Mesenchymal stem cell (in vitro differentiated cells and primary cell): ENCODE measurements at regions not wholly inside any gene's neighbourhood (a gene's known extent, or its start where the extent isn't known, plus 50 kb on each side); places are given as distances from the start of the nearest gene placed in this dataset.
A peak's percentile ranks its signal among the peaks of the same experiment; 100 is the strongest.
"Not testable (repeated sequence)": the region's sequence is repeated elsewhere in the genome, so short reads cannot be mapped to it uniquely, and the experiment has no call there.

ENCODE experiments used
- DNase-seq: peaks from one replicate; pipeline ENCODE4 v3.0.0-alpha.2; 2013
- H2AFZ ChIP-seq: one replicate; pipeline ENCODE4 v1.6.1; 2013; ENCODE audit warnings: low read depth, mild to moderate bottlenecking, control low read depth, inconsistent platforms, low read length, moderate library complexity
- H2AK5ac ChIP-seq: 2 replicates; pipeline ENCODE4 v1.6.1; 2013; ENCODE audit warnings: low read length, moderate library complexity, mild to moderate bottlenecking, inconsistent platforms; ENCODE audit not compliant: severe bottlenecking
- H2BK120ac ChIP-seq: one replicate; pipeline ENCODE4 v1.6.1; 2013; ENCODE audit warnings: low read depth, mild to moderate bottlenecking, inconsistent platforms, low read length, moderate library complexity
- H2BK12ac ChIP-seq, 2 experiments: one replicate each; pipeline ENCODE4 v1.6.1; 2013; ENCODE audit warnings: inconsistent platforms in 2 of 2, low read length in 2 of 2, mild to moderate bottlenecking in 2 of 2, moderate library complexity in 2 of 2, control low read depth in 1 of 2
- H2BK15ac ChIP-seq: one replicate; pipeline ENCODE4 v1.6.1; 2013; ENCODE audit warnings: mild to moderate bottlenecking, low read depth, inconsistent platforms; ENCODE audit not compliant: poor library complexity, severe bottlenecking
- H2BK5ac ChIP-seq: 2 replicates; pipeline ENCODE4 v1.6.1; 2013; ENCODE audit warnings: low read depth, mild to moderate bottlenecking, low read length, control low read depth, inconsistent platforms; ENCODE audit not compliant: poor library complexity, severe bottlenecking
- H3K14ac ChIP-seq, 2 experiments: one replicate each; pipeline ENCODE4 v1.6.1; 2013; ENCODE audit warnings: inconsistent platforms in 2 of 2, low read length in 2 of 2, control low read depth in 1 of 2, mild to moderate bottlenecking in 1 of 2, moderate library complexity in 1 of 2
- H3K18ac ChIP-seq, 2 experiments: one replicate each; pipeline ENCODE4 v1.6.1; 2013; ENCODE audit warnings: inconsistent platforms in 2 of 2, low read length in 2 of 2, control low read depth in 1 of 2, low read depth in 1 of 2, mild to moderate bottlenecking in 1 of 2
- H3K23ac ChIP-seq, 2 experiments: one replicate each; pipeline ENCODE4 v1.6.1; 2013; ENCODE audit warnings: inconsistent platforms in 2 of 2, low read length in 2 of 2, mild to moderate bottlenecking in 2 of 2, moderate library complexity in 2 of 2, control low read depth in 1 of 2
- H3K27ac ChIP-seq: 2 replicates; pipeline ENCODE4 v1.5.1; 2013; ENCODE audit warnings: mild to moderate bottlenecking, moderate library complexity, low read length, control low read depth, inconsistent platforms; ENCODE audit not compliant: poor library complexity, severe bottlenecking
- H3K27me3 ChIP-seq, 2 experiments: 2 replicates each; pipeline versions ENCODE4 v1.6.1 to v1.7.0; 2013; ENCODE audit warnings: low read length in 2 of 2, mild to moderate bottlenecking in 2 of 2, moderate library complexity in 2 of 2, control low read depth in 1 of 2, inconsistent platforms in 1 of 2; ENCODE audit not compliant: control insufficient read depth in 1 of 2, insufficient read depth in 1 of 2
- H3K36me3 ChIP-seq, 2 experiments: 2 replicates each; pipeline versions ENCODE4 v1.6.1 to v1.7.0; 2013; ENCODE audit warnings: low read length in 2 of 2, control low read depth in 1 of 2, inconsistent platforms in 1 of 2, low read depth in 1 of 2, mild to moderate bottlenecking in 1 of 2; ENCODE audit not compliant: insufficient read depth in 2 of 2, control insufficient read depth in 1 of 2
- H3K4ac ChIP-seq, 2 experiments: one replicate each; pipeline ENCODE4 v1.6.1; 2013; ENCODE audit warnings: inconsistent platforms in 2 of 2, low read length in 2 of 2, mild to moderate bottlenecking in 2 of 2, moderate library complexity in 2 of 2, control low read depth in 1 of 2, low read depth in 1 of 2
- H3K4me1 ChIP-seq: 2 replicates; pipeline ENCODE4 v1.6.1; 2013; ENCODE audit warnings: low read depth, low read length, control low read depth; ENCODE audit not compliant: control insufficient read depth, insufficient read depth
- H3K4me2 ChIP-seq: 2 replicates; pipeline ENCODE4 v1.6.1; 2013; ENCODE audit warnings: low read length, mild to moderate bottlenecking, inconsistent platforms; ENCODE audit not compliant: poor library complexity, severe bottlenecking
- H3K4me3 ChIP-seq, 2 experiments: 2 replicates each; pipeline versions ENCODE4 v1.5.1 to v1.7.0; 2013; ENCODE audit warnings: low read length in 2 of 2, mild to moderate bottlenecking in 2 of 2, control low read depth in 1 of 2, low read depth in 1 of 2; ENCODE audit not compliant: insufficient read depth in 1 of 2
- H3K79me1 ChIP-seq: replicated peaks from 2 replicates; pipeline ENCODE4 v1.6.1; 2013; ENCODE audit warnings: mild to moderate bottlenecking, control low read depth, low read length, inconsistent platforms; ENCODE audit not compliant: poor library complexity, severe bottlenecking
- H3K9ac ChIP-seq: 2 replicates; pipeline ENCODE4 v1.7.0; 2013; ENCODE audit warnings: mild to moderate bottlenecking, low read length, moderate library complexity
- H3K9me3 ChIP-seq: 2 replicates; pipeline ENCODE4 v1.7.0; 2013; ENCODE audit warnings: mild to moderate bottlenecking, low read length; ENCODE audit not compliant: control insufficient read depth
- H4K8ac ChIP-seq: one replicate; pipeline ENCODE4 v1.6.1; 2013; ENCODE audit warnings: inconsistent platforms, mild to moderate bottlenecking, low read length, moderate library complexity
- H4K91ac ChIP-seq: one replicate; pipeline ENCODE4 v1.6.1; 2013; ENCODE audit warnings: mild to moderate bottlenecking, low read length, inconsistent platforms
- WGBS: methylation state at CpG from one replicate; pipeline ENCODE4 v1.1.7; 2013; ENCODE audit warnings: mixed read lengths; 5-methylcytosine and 5-hydroxymethylcytosine counted together

DNA sequence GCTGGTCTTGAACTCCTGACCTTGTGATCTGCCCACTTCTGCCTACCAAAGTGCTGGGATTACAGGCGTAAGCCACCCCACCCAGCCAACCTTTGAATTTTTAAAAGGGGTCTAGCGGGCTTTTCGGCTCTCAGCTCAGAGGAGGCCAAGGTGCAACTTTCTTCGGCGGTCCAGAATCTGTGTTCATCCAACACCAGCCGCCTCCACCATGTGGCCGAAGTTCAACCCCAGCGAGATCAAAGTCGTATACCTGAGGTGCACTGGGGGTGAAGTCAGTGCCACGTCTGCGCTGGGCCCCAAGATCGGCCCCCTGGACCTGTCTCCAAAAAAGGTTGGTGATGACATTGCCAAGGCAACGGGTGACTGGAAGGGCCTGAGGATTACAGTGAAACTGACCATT is 78.8 kb upstream of the PIM1 start:
- 96% methylated on average over 13 of the region's 13 CpGs for WGBS

GRCh38 chr6:37091586-37091985 is 78.4 kb upstream of the PIM1 start:
- H3K27ac ChIP-seq, H4K8ac ChIP-seq, H3K27me3 ChIP-seq, H2BK15ac ChIP-seq, H3K4me1 ChIP-seq, H3K23ac ChIP-seq, H3K9me3 ChIP-seq, H2BK120ac ChIP-seq, H3K4me2 ChIP-seq, H3K14ac ChIP-seq, H3K4me3 ChIP-seq, H3K9ac ChIP-seq, H3K18ac ChIP-seq, H2BK5ac ChIP-seq, H3K4ac ChIP-seq, H4K91ac ChIP-seq, H2AK5ac ChIP-seq, H2AFZ ChIP-seq, H3K36me3 ChIP-seq, H3K79me1 ChIP-seq, H2BK12ac ChIP-seq: not testable (repeated sequence)
- WGBS: 96% methylated on average over 8 of the region's 9 CpGs
- DNase-seq: peak; percentile 40

More for the DNA sequence above, 78.8 kb upstream of the PIM1 start:
- DNase-seq, H3K79me1 ChIP-seq, H3K27me3 ChIP-seq, H2BK12ac ChIP-seq, H3K4me2 ChIP-seq, H2BK5ac ChIP-seq, H3K36me3 ChIP-seq, H3K4me1 ChIP-seq, H3K18ac ChIP-seq, H4K91ac ChIP-seq, H3K23ac ChIP-seq, H3K4me3 ChIP-seq, H3K27ac ChIP-seq, H2BK120ac ChIP-seq, H4K8ac ChIP-seq, H2AK5ac ChIP-seq, H3K14ac ChIP-seq, H2AFZ ChIP-seq, H2BK15ac ChIP-seq, H3K9me3 ChIP-seq, H3K9ac ChIP-seq, H3K4ac ChIP-seq: not testable (repeated sequence)

GRCh38 chr6:37092923-37093727 is 76.8 kb upstream of the PIM1 start:
- Histone ChIP-seq H2BK12ac (peak overlapping the region in 1 of 2 experiments; percentile 8), H3K4ac (no peak overlapping the region), H2BK5ac (no peak overlapping the region), H3K4me1 (peaks cover 1% of the 10 kb centered on the region), H3K36me3 (no peaks in the 10 kb centered on the region), H3K9ac (peak overlapping the region; percentile 45), H3K23ac (no peak overlapping the region), H2BK120ac (no peak overlapping the region), H3K18ac (no peak overlapping the region), H3K27me3 (no peaks in the 10 kb centered on the region), H3K9me3 (no peaks in the 10 kb centered on the region), H4K8ac (no peak overlapping the region), H3K79me1 (no peaks in the 10 kb centered on the region), H3K14ac (no peak overlapping the region), H3K27ac (no peak overlapping the region), H2BK15ac (no peak overlapping the region), H2AK5ac (no peak overlapping the region), H3K4me3 (no peak overlapping the region), H4K91ac (no peak overlapping the region), H3K4me2 (no peak overlapping the region), H2AFZ (no peak overlapping the region)
- 79% methylated on average over 12 of the region's 14 CpGs for WGBS
- no peak for DNase-seq

DNA sequence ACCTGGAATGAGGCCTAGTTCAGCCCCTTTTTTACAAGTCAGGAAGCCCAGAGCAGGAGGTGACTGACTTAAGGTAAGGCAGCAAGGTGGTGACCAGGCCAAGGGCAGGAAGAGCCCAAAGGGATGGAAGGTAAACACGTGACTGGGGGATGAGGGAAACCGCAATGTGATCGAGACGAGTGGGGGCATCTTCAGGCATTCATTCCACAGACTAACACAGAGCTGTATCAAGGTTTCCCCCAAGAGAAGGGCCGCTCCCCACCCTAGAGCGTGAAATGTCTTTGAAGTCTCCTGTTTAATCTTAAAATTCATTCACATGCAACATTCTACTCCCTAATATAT is 76.3 kb upstream of the PIM1 start:
- Histone ChIP-seq H4K91ac (no peak overlapping the region), H4K8ac (no peak overlapping the region), H3K4ac (no peak overlapping the region), H3K27me3 (no peaks in the 10 kb centered on the region), H3K27ac (no peak overlapping the region), H2BK15ac (no peak overlapping the region), H3K18ac (no peak overlapping the region), H3K14ac (no peak overlapping the region), H2AK5ac (no peak overlapping the region), H3K4me3 (no peak overlapping the region), H3K23ac (no peak overlapping the region), H2BK12ac (peak overlapping the region in 1 of 2 experiments; percentile 7), H2AFZ (no peak overlapping the region), H2BK120ac (no peak overlapping the region), H3K36me3 (no peaks in the 10 kb centered on the region), H2BK5ac (no peak overlapping the region), H3K9me3 (no peaks in the 10 kb centered on the region), H3K9ac (no peak overlapping the region), H3K79me1 (no peaks in the 10 kb centered on the region), H3K4me2 (no peak overlapping the region), H3K4me1 (peaks cover 1% of the 10 kb centered on the region)
- DNase-seq: no peak
- 88% methylated on average over 4 of the region's 6 CpGs for WGBS
